ENCODE measurements at regions not wholly inside any gene's neighbourhood (a gene's known extent, or its start where the extent isn't known, plus 50 kb on each side); places are given as distances from the start of the nearest gene placed in this dataset.

DNA sequence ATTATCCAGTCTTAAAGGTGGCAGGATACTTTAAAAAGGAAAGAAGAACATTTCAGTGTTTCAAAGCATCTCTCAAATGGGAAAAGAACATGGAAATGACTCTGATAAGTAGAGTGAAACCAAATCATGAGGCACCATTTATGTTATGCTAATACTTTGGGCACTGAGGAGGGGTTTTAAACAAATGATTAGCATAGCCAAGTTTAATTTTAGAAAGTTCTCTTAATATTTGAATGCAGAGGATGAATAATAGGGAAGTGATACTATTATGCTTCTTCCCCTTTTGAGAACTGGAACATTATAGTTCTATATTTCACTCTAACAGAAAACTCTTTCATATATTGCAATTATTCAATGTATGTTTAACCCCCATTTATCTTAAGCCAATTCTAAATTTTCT, 1181.9 kb upstream of the PRMT6 start:
- Histone ChIP-seq H3K36me3 (ENCODE audit: control insufficient read depth in 1 of 2, insufficient read depth in 2 of 2, low read length in 2 of 2) (no peaks in the 10 kb centered on the region), H3K23ac (ENCODE audit: low read length) (no peak overlapping the region), H3K18ac (ENCODE audit: low read length) (no peak overlapping the region), H3K9me3 (ENCODE audit: insufficient read depth, low read depth, low read length) (no peaks in the 10 kb centered on the region), H3K4me2 (ENCODE audit: low read length) (no peak overlapping the region), H3K27ac (ENCODE audit: low read depth, low read length) (no peak overlapping the region), H3K79me2 (ENCODE audit: control insufficient read depth, insufficient read depth, low read length, poor library complexity) (no peaks in the 10 kb centered on the region), H3K14ac (ENCODE audit: low read length) (no peak overlapping the region), H2BK12ac (ENCODE audit: low read length) (no peak overlapping the region), H2BK120ac (ENCODE audit: insufficient read depth, low read length, poor library complexity) (no peak overlapping the region), H3K4ac (ENCODE audit: low read depth, low read length) (no peak overlapping the region), H4K91ac (ENCODE audit: low read depth, low read length) (no peak overlapping the region), H3K4me1 (ENCODE audit: control insufficient read depth in 1 of 2, insufficient read depth in 2 of 2, low read length in 2 of 2) (no peaks in the 10 kb centered on the region), H4K8ac (ENCODE audit: low read depth, low read length) (no peak overlapping the region), H3K4me3 (ENCODE audit: low read depth, low read length) (no peak overlapping the region), H4K12ac (ENCODE audit: low read depth, low read length) (no peak overlapping the region), H3K79me1 (ENCODE audit: low read length) (no peaks in the 10 kb centered on the region), H2AFZ (ENCODE audit: insufficient read depth, low read length, poor library complexity) (no peak overlapping the region), H3K27me3 (ENCODE audit: insufficient read depth, low read length) (no peaks in the 10 kb centered on the region), H2BK5ac (ENCODE audit: low read depth, low read length, poor library complexity) (no peak overlapping the region), H2AK5ac (ENCODE audit: low read length) (no peak overlapping the region), H3K9ac (ENCODE audit: low read length) (no peak overlapping the region)
- no peak for DNase-seq

DNA sequence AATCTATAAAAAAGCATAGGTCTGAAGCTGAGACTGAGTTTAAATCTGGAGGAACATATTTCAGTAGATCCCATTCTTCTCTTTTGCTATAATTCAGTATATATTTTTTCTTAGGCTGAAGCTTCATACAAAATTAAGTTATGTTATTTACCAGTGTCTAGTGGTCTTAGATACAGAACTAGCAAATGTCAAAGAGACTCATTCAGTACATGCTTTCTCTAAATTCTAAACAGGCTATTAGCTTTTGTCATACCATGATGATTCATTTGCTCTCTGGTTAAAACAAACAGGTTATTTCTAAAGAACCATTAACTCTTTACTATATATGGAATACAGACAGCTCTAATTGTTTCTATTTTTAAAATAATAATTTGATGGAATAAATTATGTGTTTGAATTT, 1170.2 kb upstream of the PRMT6 start:
- Histone ChIP-seq H3K27ac (ENCODE audit: low read depth, low read length) (no peak overlapping the region), H2BK120ac (ENCODE audit: insufficient read depth, low read length, poor library complexity) (no peak overlapping the region), H3K4ac (ENCODE audit: low read depth, low read length) (no peak overlapping the region), H2BK12ac (ENCODE audit: low read length) (no peak overlapping the region), H3K79me2 (ENCODE audit: control insufficient read depth, insufficient read depth, low read length, poor library complexity) (no peaks in the 10 kb centered on the region), H3K4me2 (ENCODE audit: low read length) (no peak overlapping the region), H3K9me3 (ENCODE audit: insufficient read depth, low read depth, low read length) (no peaks in the 10 kb centered on the region), H3K4me3 (ENCODE audit: low read depth, low read length) (no peak overlapping the region), H3K18ac (ENCODE audit: low read length) (no peak overlapping the region), H4K12ac (ENCODE audit: low read depth, low read length) (no peak overlapping the region), H3K4me1 (ENCODE audit: control insufficient read depth in 1 of 2, insufficient read depth in 2 of 2, low read length in 2 of 2) (no peaks in the 10 kb centered on the region), H3K23ac (ENCODE audit: low read length) (no peak overlapping the region), H3K36me3 (ENCODE audit: control insufficient read depth in 1 of 2, insufficient read depth in 2 of 2, low read length in 2 of 2) (no peaks in the 10 kb centered on the region), H3K14ac (ENCODE audit: low read length) (no peak overlapping the region), H2AFZ (ENCODE audit: insufficient read depth, low read length, poor library complexity) (no peak overlapping the region), H3K9ac (ENCODE audit: low read length) (no peak overlapping the region), H2AK5ac (ENCODE audit: low read length) (no peak overlapping the region), H2BK5ac (ENCODE audit: low read depth, low read length, poor library complexity) (no peak overlapping the region), H4K91ac (ENCODE audit: low read depth, low read length) (no peak overlapping the region), H3K27me3 (ENCODE audit: insufficient read depth, low read length) (no peaks in the 10 kb centered on the region), H3K79me1 (ENCODE audit: low read length) (no peaks in the 10 kb centered on the region), H4K8ac (ENCODE audit: low read depth, low read length) (no peak overlapping the region)
- peak in 1 of 2 donors; percentile 17 for DNase-seq

DNA sequence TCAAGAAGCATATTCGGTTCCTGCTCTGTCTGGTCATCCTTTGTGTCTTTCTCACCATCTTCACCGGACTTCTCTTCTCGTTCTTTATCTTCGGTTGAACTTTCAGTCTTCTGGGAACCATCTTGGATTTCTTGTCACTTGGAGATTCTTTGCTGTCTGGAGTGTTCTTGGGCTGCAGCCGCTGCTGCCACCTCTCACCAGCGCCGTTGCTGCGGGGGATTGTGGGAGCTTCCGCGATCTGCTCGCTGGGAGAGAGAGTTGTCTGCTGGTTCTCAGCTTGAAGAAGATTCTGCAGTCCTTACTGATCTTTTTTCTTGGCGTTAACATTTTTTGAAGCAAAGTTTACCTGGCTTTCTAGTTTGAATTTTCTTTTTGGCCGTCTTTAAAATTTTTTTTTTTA, 1165.2 kb upstream of the PRMT6 start:
- Histone ChIP-seq H2BK12ac (ENCODE audit: low read length) (no peak overlapping the region), H3K18ac (ENCODE audit: low read length) (no peak overlapping the region), H2AFZ (ENCODE audit: insufficient read depth, low read length, poor library complexity) (no peak overlapping the region), H3K27ac (ENCODE audit: low read depth, low read length) (no peak overlapping the region), H3K4ac (ENCODE audit: low read depth, low read length) (no peak overlapping the region), H3K4me3 (ENCODE audit: low read depth, low read length) (no peak overlapping the region), H4K91ac (ENCODE audit: low read depth, low read length) (no peak overlapping the region), H4K12ac (ENCODE audit: low read depth, low read length) (no peak overlapping the region), H3K27me3 (ENCODE audit: insufficient read depth, low read length) (no peaks in the 10 kb centered on the region), H2BK5ac (ENCODE audit: low read depth, low read length, poor library complexity) (no peak overlapping the region), H4K8ac (ENCODE audit: low read depth, low read length) (no peak overlapping the region), H3K4me1 (ENCODE audit: control insufficient read depth in 1 of 2, insufficient read depth in 2 of 2, low read length in 2 of 2) (no peaks in the 10 kb centered on the region), H3K79me1 (ENCODE audit: low read length) (no peaks in the 10 kb centered on the region), H3K36me3 (ENCODE audit: control insufficient read depth in 1 of 2, insufficient read depth in 2 of 2, low read length in 2 of 2) (no peaks in the 10 kb centered on the region), H3K23ac (ENCODE audit: low read length) (no peak overlapping the region), H3K79me2 (ENCODE audit: control insufficient read depth, insufficient read depth, low read length, poor library complexity) (no peaks in the 10 kb centered on the region), H3K9me3 (ENCODE audit: insufficient read depth, low read depth, low read length) (no peaks in the 10 kb centered on the region), H2BK120ac (ENCODE audit: insufficient read depth, low read length, poor library complexity) (no peak overlapping the region), H3K9ac (ENCODE audit: low read length) (no peak overlapping the region), H3K4me2 (ENCODE audit: low read length) (no peak overlapping the region), H3K14ac (ENCODE audit: low read length) (no peak overlapping the region), H2AK5ac (ENCODE audit: low read length) (no peak overlapping the region)
- WGBS (ENCODE audit: extremely low coverage, insufficient coverage, insufficient read length) = no CpG with 5 or more reads among the region's 13 CpGs
- DNase-seq = no peak

DNA sequence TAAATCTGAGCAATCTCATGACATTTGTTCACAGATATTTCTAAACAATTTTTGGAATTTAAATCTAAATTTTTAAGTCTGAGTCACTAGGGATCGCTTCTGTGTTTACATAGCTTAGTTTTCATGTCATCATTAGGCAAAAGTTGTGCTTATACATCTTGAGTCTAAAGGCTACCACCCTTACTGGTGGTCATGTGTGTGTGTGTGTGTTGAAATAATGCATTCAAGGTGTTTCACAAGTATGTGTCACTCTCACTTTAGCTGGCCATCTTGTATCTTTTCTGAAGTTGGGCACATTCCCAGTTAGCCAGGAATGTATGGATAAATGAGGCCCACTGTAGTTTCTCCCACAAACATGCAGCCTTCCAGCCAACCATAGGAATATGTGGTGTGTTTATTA, 1162.5 kb upstream of the PRMT6 start:
- H3K36me3 ChIP-seq (ENCODE audit: control insufficient read depth in 1 of 2, insufficient read depth in 2 of 2, low read length in 2 of 2) = no peaks in the 10 kb centered on the region
- no peak overlapping the region for H3K4me3 ChIP-seq (ENCODE audit: low read depth, low read length)
- no peak overlapping the region for H3K23ac ChIP-seq (ENCODE audit: low read length)
- H3K18ac ChIP-seq (ENCODE audit: low read length) = no peak overlapping the region
- no CpG with 5 or more reads among the region's 1 CpG for WGBS (ENCODE audit: extremely low coverage, insufficient coverage, insufficient read length)
- no peaks in the 10 kb centered on the region for H3K9me3 ChIP-seq (ENCODE audit: insufficient read depth, low read depth, low read length)
- H2AK5ac ChIP-seq (ENCODE audit: low read length) = no peak overlapping the region
- H4K91ac ChIP-seq (ENCODE audit: low read depth, low read length) = no peak overlapping the region
- no peak overlapping the region for H3K27ac ChIP-seq (ENCODE audit: low read depth, low read length)
- H3K14ac ChIP-seq (ENCODE audit: low read length) = no peak overlapping the region
- H3K4ac ChIP-seq (ENCODE audit: low read depth, low read length) = no peak overlapping the region
- H3K4me1 ChIP-seq (ENCODE audit: control insufficient read depth in 1 of 2, insufficient read depth in 2 of 2, low read length in 2 of 2) = no peaks in the 10 kb centered on the region
- H3K79me2 ChIP-seq (ENCODE audit: control insufficient read depth, insufficient read depth, low read length, poor library complexity) = no peaks in the 10 kb centered on the region
- no peak overlapping the region for H3K9ac ChIP-seq (ENCODE audit: low read length)
- no peak overlapping the region for H4K8ac ChIP-seq (ENCODE audit: low read depth, low read length)
- no peak overlapping the region for H2BK120ac ChIP-seq (ENCODE audit: insufficient read depth, low read length, poor library complexity)
- no peaks in the 10 kb centered on the region for H3K79me1 ChIP-seq (ENCODE audit: low read length)
- DNase-seq = peak; percentile 5 to 79
- H2AFZ ChIP-seq (ENCODE audit: insufficient read depth, low read length, poor library complexity) = no peak overlapping the region
- no peak overlapping the region for H4K12ac ChIP-seq (ENCODE audit: low read depth, low read length)
- no peaks in the 10 kb centered on the region for H3K27me3 ChIP-seq (ENCODE audit: insufficient read depth, low read length)
- no peak overlapping the region for H3K4me2 ChIP-seq (ENCODE audit: low read length)
- no peak overlapping the region for H2BK5ac ChIP-seq (ENCODE audit: low read depth, low read length, poor library complexity)
- no peak overlapping the region for H2BK12ac ChIP-seq (ENCODE audit: low read length)

DNA sequence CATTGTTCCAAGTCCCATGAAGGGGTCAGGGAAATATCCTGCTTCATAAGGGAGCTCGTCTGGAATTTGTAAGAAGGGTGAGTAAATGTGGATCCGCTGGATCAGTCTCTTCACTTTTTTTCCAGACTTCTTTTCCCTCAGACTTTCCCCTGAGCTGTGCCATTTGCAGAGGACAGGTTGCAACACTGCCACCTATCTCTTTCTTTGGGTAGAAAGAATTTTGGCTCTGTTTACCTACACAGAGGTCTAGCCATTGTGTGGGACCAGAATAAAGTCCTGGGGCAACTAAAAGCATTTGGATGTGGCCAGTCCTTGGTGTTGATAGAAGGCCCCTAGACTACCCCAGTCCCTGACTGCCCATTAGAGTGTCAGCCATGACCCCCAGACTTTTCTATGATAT, 1146.7 kb upstream of the PRMT6 start:
- no peaks in the 10 kb centered on the region for H3K27me3 ChIP-seq (ENCODE audit: insufficient read depth, low read length)
- no peak overlapping the region for H3K4me3 ChIP-seq (ENCODE audit: low read depth, low read length)
- WGBS (ENCODE audit: extremely low coverage, insufficient coverage, insufficient read length) = no CpG with 5 or more reads among the region's 2 CpGs
- no peak overlapping the region for H3K27ac ChIP-seq (ENCODE audit: low read depth, low read length)
- H2BK5ac ChIP-seq (ENCODE audit: low read depth, low read length, poor library complexity) = no peak overlapping the region
- H2AFZ ChIP-seq (ENCODE audit: insufficient read depth, low read length, poor library complexity) = no peak overlapping the region
- no peak overlapping the region for H4K12ac ChIP-seq (ENCODE audit: low read depth, low read length)
- H4K91ac ChIP-seq (ENCODE audit: low read depth, low read length) = no peak overlapping the region
- H3K14ac ChIP-seq (ENCODE audit: low read length) = no peak overlapping the region
- H3K79me2 ChIP-seq (ENCODE audit: control insufficient read depth, insufficient read depth, low read length, poor library complexity) = no peaks in the 10 kb centered on the region
- H3K79me1 ChIP-seq (ENCODE audit: low read length) = no peaks in the 10 kb centered on the region
- no peak overlapping the region for H3K4ac ChIP-seq (ENCODE audit: low read depth, low read length)
- no peak for DNase-seq
- H3K9ac ChIP-seq (ENCODE audit: low read length) = no peak overlapping the region
- no peak overlapping the region for H3K4me2 ChIP-seq (ENCODE audit: low read length)
- H3K4me1 ChIP-seq (ENCODE audit: control insufficient read depth in 1 of 2, insufficient read depth in 2 of 2, low read length in 2 of 2) = no peaks in the 10 kb centered on the region
- H4K8ac ChIP-seq (ENCODE audit: low read depth, low read length) = no peak overlapping the region
- H2BK120ac ChIP-seq (ENCODE audit: insufficient read depth, low read length, poor library complexity) = no peak overlapping the region
- no peak overlapping the region for H3K23ac ChIP-seq (ENCODE audit: low read length)
- H3K18ac ChIP-seq (ENCODE audit: low read length) = no peak overlapping the region
- no peak overlapping the region for H2AK5ac ChIP-seq (ENCODE audit: low read length)
- H3K9me3 ChIP-seq (ENCODE audit: insufficient read depth, low read depth, low read length) = peaks cover 1% of the 10 kb centered on the region
- no peaks in the 10 kb centered on the region for H3K36me3 ChIP-seq (ENCODE audit: control insufficient read depth in 1 of 2, insufficient read depth in 2 of 2, low read length in 2 of 2)
- no peak overlapping the region for H2BK12ac ChIP-seq (ENCODE audit: low read length)

Measured in trophoblast cell (in vitro differentiated cells and primary cell).